ENCODE measurements at regions not wholly inside any gene's neighbourhood (a gene's known extent, or its start where the extent isn't known, plus 50 kb on each side); places are given as distances from the start of the nearest gene placed in this dataset.

GRCh38 chr10:75304313-75304712 lies 68.6 kb upstream of the COMTD1 start:
- Mint-ChIP-seq H3K4me3 (no peak overlapping the region), H3K4me1 (no peaks in the 10 kb centered on the region), H3K9me3 (peaks cover 17% of the 10 kb centered on the region), H3K27ac (no peak overlapping the region), H3K36me3 (no peaks in the 10 kb centered on the region), H3K27me3 (peaks cover 55% of the 10 kb centered on the region)
- ATAC-seq = no peak

- Mint-ChIP-seq H3K9me3 (peaks cover 14% of the 10 kb centered on the region), H3K4me1 (no peaks in the 10 kb centered on the region), H3K36me3 (no peaks in the 10 kb centered on the region), H3K4me3 (no peak overlapping the region), H3K27me3 (peaks cover 48% of the 10 kb centered on the region), H3K27ac (no peak overlapping the region)
- ATAC-seq = no peak
These were observed 67.5 kb upstream of the COMTD1 start for GRCh38 chr10:75303045-75303777.

- Mint-ChIP-seq H3K4me3 (no peak overlapping the region), H3K27ac (no peak overlapping the region), H3K4me1 (no peaks in the 10 kb centered on the region), H3K9me3 (peaks cover 14% of the 10 kb centered on the region), H3K36me3 (no peaks in the 10 kb centered on the region), H3K27me3 (peaks cover 36% of the 10 kb centered on the region)
- no peak for ATAC-seq
These were observed 66.3 kb upstream of the COMTD1 start for GRCh38 chr10:75302029-75302428.

GRCh38 chr10:75297021-75297599 lies 61.4 kb upstream of the COMTD1 start:
- ATAC-seq = no peak
- H3K9me3 Mint-ChIP-seq = peaks cover 5% of the 10 kb centered on the region
- H3K27me3 Mint-ChIP-seq = peaks cover 18% of the 10 kb centered on the region
- no peak overlapping the region for H3K27ac Mint-ChIP-seq
- H3K36me3 Mint-ChIP-seq = no peaks in the 10 kb centered on the region
- no peak overlapping the region for H3K4me3 Mint-ChIP-seq
- H3K4me1 Mint-ChIP-seq = no peaks in the 10 kb centered on the region

GRCh38 chr10:75295868-75296441 lies 60.2 kb upstream of the COMTD1 start:
- Mint-ChIP-seq H3K9me3 (peaks cover 2% of the 10 kb centered on the region), H3K36me3 (no peaks in the 10 kb centered on the region), H3K27me3 (peaks cover 19% of the 10 kb centered on the region), H3K4me1 (no peaks in the 10 kb centered on the region), H3K4me3 (no peak overlapping the region), H3K27ac (no peak overlapping the region)
- no peak for ATAC-seq

- H3K9me3 Mint-ChIP-seq = peaks cover 2% of the 10 kb centered on the region
- H3K4me3 Mint-ChIP-seq = peak overlapping the region; percentile 69
- peaks cover 26% of the 10 kb centered on the region for H3K27me3 Mint-ChIP-seq
- no peak overlapping the region for H3K27ac Mint-ChIP-seq
- no peaks in the 10 kb centered on the region for H3K36me3 Mint-ChIP-seq
- peak; percentile 81 for ATAC-seq
- no peaks in the 10 kb centered on the region for H3K4me1 Mint-ChIP-seq
These were observed 59.3 kb upstream of the COMTD1 start for GRCh38 chr10:75294866-75295701.

- H3K36me3 Mint-ChIP-seq = no peaks in the 10 kb centered on the region
- no peak overlapping the region for H3K27ac Mint-ChIP-seq
- ATAC-seq = peak; percentile 28
- peak overlapping the region; percentile 69 for H3K4me3 Mint-ChIP-seq
- peaks cover 32% of the 10 kb centered on the region for H3K27me3 Mint-ChIP-seq
- H3K9me3 Mint-ChIP-seq = peaks cover 6% of the 10 kb centered on the region
- H3K4me1 Mint-ChIP-seq = no peaks in the 10 kb centered on the region
These were observed 58.7 kb upstream of the COMTD1 start for GRCh38 chr10:75294518-75294865.

GRCh38 chr10:75294031-75294437 lies 58.3 kb upstream of the COMTD1 start:
- no peak for ATAC-seq
- H3K9me3 Mint-ChIP-seq = peaks cover 6% of the 10 kb centered on the region
- H3K4me3 Mint-ChIP-seq = no peak overlapping the region
- H3K27ac Mint-ChIP-seq = no peak overlapping the region
- H3K36me3 Mint-ChIP-seq = no peaks in the 10 kb centered on the region
- peaks cover 35% of the 10 kb centered on the region for H3K27me3 Mint-ChIP-seq
- H3K4me1 Mint-ChIP-seq = no peaks in the 10 kb centered on the region

- no peaks in the 10 kb centered on the region for H3K36me3 Mint-ChIP-seq
- no peak for ATAC-seq
- peaks cover 6% of the 10 kb centered on the region for H3K9me3 Mint-ChIP-seq
- H3K4me1 Mint-ChIP-seq = no peaks in the 10 kb centered on the region
- H3K4me3 Mint-ChIP-seq = no peak overlapping the region
- peaks cover 41% of the 10 kb centered on the region for H3K27me3 Mint-ChIP-seq
- no peak overlapping the region for H3K27ac Mint-ChIP-seq
These were observed 57.7 kb upstream of the COMTD1 start for GRCh38 chr10:75293446-75293820.

- Mint-ChIP-seq H3K36me3 (no peaks in the 10 kb centered on the region), H3K27me3 (peaks cover 46% of the 10 kb centered on the region), H3K4me3 (no peak overlapping the region), H3K4me1 (no peaks in the 10 kb centered on the region), H3K27ac (no peak overlapping the region), H3K9me3 (peaks cover 6% of the 10 kb centered on the region)
- no peak for ATAC-seq
These were observed 57.2 kb upstream of the COMTD1 start for GRCh38 chr10:75292794-75293445.

- ATAC-seq = no peak
- H3K27me3 Mint-ChIP-seq = peaks cover 57% of the 10 kb centered on the region
- H3K9me3 Mint-ChIP-seq = peaks cover 6% of the 10 kb centered on the region
- no peaks in the 10 kb centered on the region for H3K36me3 Mint-ChIP-seq
- H3K27ac Mint-ChIP-seq = no peak overlapping the region
- H3K4me1 Mint-ChIP-seq = no peaks in the 10 kb centered on the region
- no peak overlapping the region for H3K4me3 Mint-ChIP-seq
These were observed 56.0 kb upstream of the COMTD1 start for GRCh38 chr10:75291805-75292204.

- H3K27ac Mint-ChIP-seq = no peak overlapping the region
- no peak for ATAC-seq
- peaks cover 73% of the 10 kb centered on the region for H3K27me3 Mint-ChIP-seq
- no peaks in the 10 kb centered on the region for H3K36me3 Mint-ChIP-seq
- H3K9me3 Mint-ChIP-seq = peaks cover 6% of the 10 kb centered on the region
- peaks cover 3% of the 10 kb centered on the region for H3K4me1 Mint-ChIP-seq
- no peak overlapping the region for H3K4me3 Mint-ChIP-seq
These were observed 52.5 kb upstream of the COMTD1 start for GRCh38 chr10:75288140-75288711.

- H3K27me3 Mint-ChIP-seq = peaks cover 73% of the 10 kb centered on the region
These were observed 51.9 kb upstream of the COMTD1 start for GRCh38 chr10:75287697-75288096.

GRCh38 chr10:75286901-75287300 lies 51.1 kb upstream of the COMTD1 start:
- peaks cover 7% of the 10 kb centered on the region for H3K4me1 Mint-ChIP-seq
- no peaks in the 10 kb centered on the region for H3K36me3 Mint-ChIP-seq
- no peak overlapping the region for H3K27ac Mint-ChIP-seq
- ATAC-seq = peak; percentile 5
- H3K27me3 Mint-ChIP-seq = peaks cover 67% of the 10 kb centered on the region
- H3K4me3 Mint-ChIP-seq = no peak overlapping the region
- H3K9me3 Mint-ChIP-seq = peaks cover 6% of the 10 kb centered on the region

More at GRCh38 chr10:75287697-75288096, 51.9 kb upstream of the COMTD1 start:
- no peaks in the 10 kb centered on the region for H3K36me3 Mint-ChIP-seq
- H3K4me3 Mint-ChIP-seq = no peak overlapping the region
- H3K27ac Mint-ChIP-seq = no peak overlapping the region
- H3K4me1 Mint-ChIP-seq = peaks cover 7% of the 10 kb centered on the region
- H3K9me3 Mint-ChIP-seq = peaks cover 6% of the 10 kb centered on the region
- ATAC-seq = no peak

All from stimulated activated memory B cell treated with anti-CD40 and anti-IgM and Interleukin-4, amounts not matched to agents 10 μg/mL and 1 μg/mL and 100 μg/mL, for 72 hours (primary cell).